HEK293T (cell line): ENCODE measurements at regions not wholly inside any gene's neighbourhood (a gene's known extent, or its start where the extent isn't known, plus 50 kb on each side); places are given as distances from the start of the nearest gene placed in this dataset.

ENCODE experiments used
- CTCF ChIA-PET: fragments of 350-600 bp; formaldehyde crosslinking; extraction: SDS; loops from one replicate; lab custom pipeline; 2021; ENCODE audit warnings: antibody characterized with exemption, inconsistent platforms; lab: Yijun Ruan, JAX
- POLR2A ChIA-PET: fragments of 350-600 bp; formaldehyde crosslinking; extraction: SDS; loops from one replicate; lab custom pipeline; 2020; ENCODE audit warnings: antibody characterized with exemption, inconsistent platforms; lab: Yijun Ruan, JAX
- DNase-seq: peaks from one replicate; pipeline ENCODE4 v3.0.0; 2012; ENCODE audit warnings: mixed read lengths; ENCODE audit errors: extremely low spot score
- ARNT ChIP-seq: fragments of 450-650 bp; IDR thresholded peaks from 2 replicates; pipeline ENCODE4 v1.6.1; 2017; ENCODE audit warnings: mild to moderate bottlenecking
- BHLHE40 ChIP-seq: fragments of 450-650 bp; IDR thresholded peaks from 2 replicates; pipeline ENCODE4 v1.6.1; 2016; ENCODE audit warnings: mild to moderate bottlenecking, moderate library complexity, borderline replicate concordance
- CTBP1 ChIP-seq: fragments of 450-650 bp; IDR thresholded peaks from 2 replicates; pipeline ENCODE4 v1.6.1; 2016; ENCODE audit warnings: borderline replicate concordance
- ELF4 ChIP-seq: fragments of 450-650 bp; IDR thresholded peaks from 2 replicates; pipeline ENCODE4 v1.6.1; 2017; ENCODE audit warnings: antibody characterized with exemption
- FOXA1 ChIP-seq: fragments of 450-650 bp; IDR thresholded peaks from 2 replicates; pipeline ENCODE4 v1.6.1; 2016; ENCODE audit warnings: mild to moderate bottlenecking
- FOXK2 ChIP-seq: fragments of 450-650 bp; IDR thresholded peaks from 2 replicates; pipeline ENCODE4 v1.6.1; 2016; ENCODE audit warnings: mild to moderate bottlenecking
- FOXM1 ChIP-seq: fragments of 450-650 bp; IDR thresholded peaks from 2 replicates; pipeline ENCODE4 v1.6.1; 2017; ENCODE audit warnings: mild to moderate bottlenecking, borderline replicate concordance
- HDGF ChIP-seq: fragments of 450-650 bp; IDR thresholded peaks from 2 replicates; pipeline ENCODE4 v1.6.1; 2017; ENCODE audit warnings: antibody characterized with exemption, borderline replicate concordance
- L3MBTL2 ChIP-seq: fragments of 450-650 bp; conservative IDR thresholded peaks from 2 replicates; pipeline ENCODE4 v1.6.1; 2016; ENCODE audit warnings: mild to moderate bottlenecking
- LEF1 ChIP-seq: fragments of 450-650 bp; IDR thresholded peaks from 2 replicates; pipeline ENCODE4 v1.6.1; 2017; ENCODE audit warnings: mild to moderate bottlenecking, borderline replicate concordance
- NFRKB ChIP-seq: fragments of 450-650 bp; IDR thresholded peaks from 2 replicates; pipeline ENCODE4 v1.6.1; 2016; ENCODE audit warnings: mild to moderate bottlenecking, moderate library complexity
- PKNOX1 ChIP-seq: fragments of 450-650 bp; IDR thresholded peaks from 2 replicates; pipeline ENCODE4 v1.6.1; 2016
- SP1 ChIP-seq: fragments of 450-650 bp; IDR thresholded peaks from 2 replicates; pipeline ENCODE4 v1.6.1; 2017
- SUZ12 ChIP-seq: fragments of 450-650 bp; IDR thresholded peaks from 2 replicates; pipeline ENCODE4 v1.6.1; 2016; ENCODE audit warnings: mild to moderate bottlenecking
- TARDBP ChIP-seq: fragments of 450-650 bp; IDR thresholded peaks from 2 replicates; pipeline ENCODE4 v1.6.1; 2016
- ZNF384 ChIP-seq: fragments of 450-650 bp; IDR thresholded peaks from 2 replicates; pipeline ENCODE4 v1.6.1; 2016

- TF ChIP-seq NFRKB (no peak), FOXK2 (no peak), ZNF384 (no peak), ELF4 (no peak), FOXA1 (no peak), TARDBP (no peak), BHLHE40 (no peak)
- CTCF ChIA-PET: interaction anchor here (0.7 kb wide), 1 partner anchor 1904 kb away, joined by 3 read pairs; no protein-coding TSS in a partner anchor
- DNase-seq: no peak
Observed at GRCh38 chr4:142917678-142918077, 71.6 kb upstream of the INPP4B start.

DNA sequence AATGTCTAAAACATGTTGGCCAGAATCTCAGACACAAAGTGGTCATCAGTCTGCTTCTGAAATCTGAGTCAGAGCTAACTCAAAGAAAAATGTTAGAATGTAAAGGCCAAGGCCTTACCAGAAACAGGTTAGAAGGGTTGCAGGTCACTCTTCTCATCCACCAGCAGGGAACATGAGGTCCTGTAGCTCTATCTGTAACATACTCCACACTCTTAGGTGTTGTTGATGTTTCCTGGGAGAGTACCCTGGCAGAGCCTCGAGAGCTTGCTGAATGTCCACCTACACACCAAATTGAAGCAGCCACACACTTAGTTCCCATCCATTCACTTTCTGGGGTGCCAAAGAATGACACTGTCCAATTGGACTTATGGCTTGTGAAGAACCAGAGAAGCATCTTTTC is 76.6 kb upstream of the INPP4B start:
- TF ChIP-seq TARDBP (no peak), FOXM1 (no peak), HDGF (no peak), CTBP1 (no peak), NFRKB (no peak), SP1 (no peak), ARNT (no peak), LEF1 (no peak), ELF4 (no peak), FOXK2 (no peak), L3MBTL2 (no peak), ZNF384 (no peak), SUZ12 (no peak), BHLHE40 (no peak), FOXA1 (no peak), PKNOX1 (no peak)
- ChIA-PET POLR2A (no interaction called here), CTCF (no interaction called here)
- DNase-seq: no peak

More at GRCh38 chr4:142917678-142918077, 71.6 kb upstream of the INPP4B start:
- POLR2A ChIA-PET: no interaction called here

DNA sequence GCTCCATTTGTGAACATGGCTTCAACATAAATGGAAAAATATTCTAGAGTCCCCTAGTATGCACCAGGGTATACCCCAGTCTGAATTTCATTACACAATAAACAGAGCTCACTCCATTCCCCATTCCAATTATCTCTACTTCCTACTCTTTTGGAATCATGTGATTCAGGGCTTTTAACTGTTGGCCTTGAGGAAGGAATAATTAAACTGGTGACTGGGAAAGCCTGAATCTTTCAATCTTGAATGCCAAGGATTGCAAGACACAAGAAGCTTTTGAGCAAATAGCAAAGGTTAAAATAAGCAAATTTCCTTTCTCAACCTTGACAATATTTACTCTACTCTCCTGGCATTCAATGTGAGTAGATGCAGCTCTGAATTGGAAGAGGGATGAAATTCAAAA is 77.5 kb upstream of the INPP4B start:
- ChIA-PET CTCF (no interaction called here), POLR2A (no interaction called here)
- no peak for DNase-seq
- TF ChIP-seq SUZ12: no peak
- no peak for TF ChIP-seq PKNOX1
- no peak for TF ChIP-seq FOXM1

DNA sequence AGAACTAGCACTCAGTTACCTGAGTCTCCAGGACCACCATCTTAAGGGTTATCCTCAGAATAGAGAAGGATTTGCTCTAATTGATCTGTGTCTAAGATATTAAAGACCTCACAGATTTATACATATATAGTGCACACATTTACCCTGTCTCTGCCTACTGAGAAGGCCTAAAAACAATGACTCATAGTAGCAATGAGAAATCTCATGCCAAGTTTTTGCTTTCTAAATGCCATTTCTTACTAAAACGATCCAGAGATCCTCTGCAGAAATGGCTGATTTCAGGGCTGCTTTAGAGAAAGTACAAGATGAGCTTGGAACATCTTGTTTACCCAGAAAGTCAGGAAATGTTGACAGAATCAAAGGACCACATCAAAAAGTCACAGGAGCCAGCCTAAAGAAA is 79.1 kb upstream of the INPP4B start:
- ChIA-PET CTCF (no interaction called here), POLR2A (no interaction called here)
- TF ChIP-seq FOXM1 (no peak), LEF1 (no peak), ELF4 (no peak), PKNOX1 (no peak), CTBP1 (no peak), FOXA1 (no peak), FOXK2 (no peak), SUZ12 (no peak), HDGF (no peak), SP1 (no peak), ARNT (no peak), BHLHE40 (no peak), ZNF384 (no peak), L3MBTL2 (no peak), TARDBP (no peak), NFRKB (no peak)
- DNase-seq: no peak

DNA sequence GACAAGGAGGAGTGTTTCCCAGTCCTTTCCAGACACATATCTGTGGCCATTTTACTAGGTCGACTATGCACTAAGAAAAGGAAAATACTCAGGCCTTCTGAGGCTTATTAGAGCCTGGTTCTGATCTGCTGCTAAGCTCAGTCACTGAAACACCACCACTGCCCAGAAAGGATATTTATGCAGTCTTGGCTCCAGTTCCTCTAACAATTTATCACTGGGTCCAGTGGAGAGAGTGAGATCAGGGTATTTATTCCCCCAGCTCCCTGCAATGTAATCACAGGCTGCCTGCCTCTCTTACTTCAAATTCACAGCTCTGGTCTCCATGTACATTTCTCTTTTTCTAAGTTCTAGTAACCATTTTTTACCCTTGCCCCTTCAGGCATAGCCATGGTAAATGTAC is 81.6 kb upstream of the INPP4B start:
- CTCF ChIA-PET: no interaction called here
- POLR2A ChIA-PET: no interaction called here
- DNase-seq: no peak
- TF ChIP-seq CTBP1: no peak
- TF ChIP-seq HDGF: no peak
- TF ChIP-seq BHLHE40: no peak
- no peak for TF ChIP-seq ARNT
- TF ChIP-seq ZNF384: no peak
- TF ChIP-seq FOXM1: no peak
- no peak for TF ChIP-seq ELF4
- no peak for TF ChIP-seq FOXA1
- TF ChIP-seq PKNOX1: no peak
- no peak for TF ChIP-seq SP1
- no peak for TF ChIP-seq NFRKB
- no peak for TF ChIP-seq FOXK2
- no peak for TF ChIP-seq LEF1
- TF ChIP-seq SUZ12: no peak
- no peak for TF ChIP-seq TARDBP
- no peak for TF ChIP-seq L3MBTL2

DNA sequence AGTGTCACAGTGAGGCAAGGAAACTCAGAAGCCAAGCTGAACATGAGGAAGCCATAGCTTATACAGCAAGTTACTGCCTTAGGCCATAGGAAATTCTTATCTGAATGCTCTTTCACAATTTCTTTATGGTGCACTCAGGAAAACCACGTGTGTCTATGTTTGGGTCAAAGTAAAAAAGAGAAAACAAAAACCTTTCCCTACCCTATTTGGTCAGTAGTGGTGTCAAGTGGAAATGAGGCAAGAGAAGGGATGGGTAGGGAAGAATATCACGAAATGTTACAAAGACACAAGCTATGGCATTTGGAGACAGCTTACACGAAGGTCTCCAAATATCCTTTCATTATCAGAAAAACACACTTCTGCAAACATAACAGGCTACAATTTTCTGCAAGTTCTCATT is 83.4 kb upstream of the INPP4B start:
- TF ChIP-seq BHLHE40 (no peak), ELF4 (no peak), HDGF (no peak), SP1 (no peak), SUZ12 (no peak), ZNF384 (no peak), LEF1 (no peak), L3MBTL2 (no peak), TARDBP (no peak), ARNT (no peak), CTBP1 (no peak), FOXM1 (no peak), PKNOX1 (no peak), FOXK2 (no peak), NFRKB (no peak)
- DNase-seq: no peak
- ChIA-PET CTCF (no interaction called here), POLR2A (no interaction called here)
